ENCODE measurements at regions not wholly inside any gene's neighbourhood (a gene's known extent, or its start where the extent isn't known, plus 50 kb on each side); places are given as distances from the start of the nearest gene placed in this dataset.

DNA sequence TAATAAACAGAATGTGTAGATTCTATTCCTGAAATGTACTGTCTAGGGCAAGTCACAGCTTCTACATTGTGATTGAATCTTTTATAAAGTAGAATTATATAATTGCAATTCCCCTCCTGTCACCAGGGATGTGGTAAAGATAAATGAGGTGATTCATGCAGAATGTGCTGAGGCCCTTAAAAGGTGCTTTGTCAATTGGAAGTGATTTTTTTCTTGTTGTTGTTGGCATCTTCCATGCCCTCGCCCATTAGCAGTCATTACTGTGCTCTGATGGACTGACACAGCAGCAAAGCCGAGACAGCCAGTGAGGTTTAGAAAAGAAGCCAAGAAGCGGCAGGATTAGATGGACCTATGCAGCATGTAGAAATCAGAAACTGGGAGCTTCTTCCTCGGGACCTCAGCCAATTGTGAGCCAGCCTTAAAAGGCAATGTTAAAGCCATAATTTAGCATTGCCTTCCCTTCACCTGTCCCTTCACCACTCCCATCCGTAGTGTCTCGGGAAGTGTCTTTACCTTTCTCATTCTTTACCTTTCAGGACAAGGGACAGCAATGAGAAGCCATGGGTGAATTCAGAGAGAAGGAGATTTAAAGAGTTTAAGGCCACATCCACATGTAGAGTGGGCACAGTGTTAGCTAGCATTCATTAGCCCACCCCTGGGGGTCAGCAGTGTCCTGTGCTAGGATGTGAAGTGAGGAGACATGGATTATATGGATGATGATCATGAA lies 257.8 kb downstream of the PLK2 start:
- intact Hi-C loops (cut with micrococcal nuclease), result no loop called here
- DNase-seq, result no peak
- Histone ChIP-seq H3K27ac (replicated peaks) (no peak overlapping the region), H3K4me3 (no peak overlapping the region), H3K27me3 (ENCODE audit: low read depth) (no peaks in the 10 kb centered on the region), H3K36me3 (no peaks in the 10 kb centered on the region), H3K4me1 (no peaks in the 10 kb centered on the region), H3K9me3 (replicated peaks) (peaks cover 14% of the 10 kb centered on the region)
- TF ChIP-seq, protein P1, sequence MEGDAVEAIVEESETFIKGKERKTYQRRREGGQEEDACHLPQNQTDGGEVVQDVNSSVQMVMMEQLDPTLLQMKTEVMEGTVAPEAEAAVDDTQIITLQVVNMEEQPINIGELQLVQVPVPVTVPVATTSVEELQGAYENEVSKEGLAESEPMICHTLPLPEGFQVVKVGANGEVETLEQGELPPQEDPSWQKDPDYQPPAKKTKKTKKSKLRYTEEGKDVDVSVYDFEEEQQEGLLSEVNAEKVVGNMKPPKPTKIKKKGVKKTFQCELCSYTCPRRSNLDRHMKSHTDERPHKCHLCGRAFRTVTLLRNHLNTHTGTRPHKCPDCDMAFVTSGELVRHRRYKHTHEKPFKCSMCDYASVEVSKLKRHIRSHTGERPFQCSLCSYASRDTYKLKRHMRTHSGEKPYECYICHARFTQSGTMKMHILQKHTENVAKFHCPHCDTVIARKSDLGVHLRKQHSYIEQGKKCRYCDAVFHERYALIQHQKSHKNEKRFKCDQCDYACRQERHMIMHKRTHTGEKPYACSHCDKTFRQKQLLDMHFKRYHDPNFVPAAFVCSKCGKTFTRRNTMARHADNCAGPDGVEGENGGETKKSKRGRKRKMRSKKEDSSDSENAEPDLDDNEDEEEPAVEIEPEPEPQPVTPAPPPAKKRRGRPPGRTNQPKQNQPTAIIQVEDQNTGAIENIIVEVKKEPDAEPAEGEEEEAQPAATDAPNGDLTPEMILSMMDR (IDR thresholded peaks at IDR 0.05; ENCODE audit: borderline replicate concordance), result no peak

DNA sequence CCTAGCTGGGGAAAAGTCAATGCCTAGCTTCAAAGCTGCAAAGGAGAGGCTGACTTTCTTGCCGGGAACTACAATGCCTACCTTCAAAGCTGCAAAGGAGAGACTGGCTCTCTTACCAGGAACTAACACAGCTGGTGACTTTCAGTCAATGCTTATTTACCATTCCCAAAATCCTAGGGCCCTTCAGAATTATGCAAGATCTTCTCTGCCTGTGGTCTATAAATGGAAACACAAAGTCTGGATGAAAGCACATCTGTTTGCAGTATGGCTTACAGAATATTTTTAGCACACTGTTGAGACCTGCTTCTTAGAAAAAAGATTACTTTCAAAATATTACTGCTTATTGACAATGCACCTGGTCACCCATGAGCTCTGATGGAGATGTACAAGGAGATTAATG lies 259.4 kb downstream of the PLK2 start:
- TF ChIP-seq, protein P1 (IDR thresholded peaks at IDR 0.05; ENCODE audit: borderline replicate concordance), result no peak
- Histone ChIP-seq H3K36me3 (no peaks in the 10 kb centered on the region), H3K4me1 (no peaks in the 10 kb centered on the region), H3K9me3 (replicated peaks) (peaks cover 21% of the 10 kb centered on the region), H3K4me3 (no peak overlapping the region), H3K27ac (replicated peaks) (no peak overlapping the region), H3K27me3 (ENCODE audit: low read depth) (no peaks in the 10 kb centered on the region)
- DNase-seq, result no peak
- intact Hi-C loops (cut with micrococcal nuclease), result no loop called here

DNA sequence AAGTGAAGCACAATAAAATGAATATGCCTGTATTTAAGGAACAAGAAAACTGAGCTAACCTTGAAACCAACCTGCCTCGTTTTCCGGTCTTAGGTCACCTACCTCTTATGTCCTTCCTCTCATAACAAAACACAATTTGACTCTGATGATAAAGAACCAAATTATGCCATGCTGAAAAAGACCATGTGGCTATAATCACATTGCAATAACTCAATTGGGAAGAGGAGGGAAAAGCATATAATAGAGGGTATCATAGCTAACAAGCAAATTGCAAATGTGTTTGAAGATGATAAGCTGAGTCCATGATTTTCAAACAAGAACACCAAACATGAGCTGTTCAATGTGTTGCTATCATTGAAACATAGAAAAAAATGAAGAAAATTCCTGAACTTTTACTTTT lies 260.8 kb downstream of the PLK2 start:
- TF ChIP-seq, protein P1 (IDR thresholded peaks at IDR 0.05; ENCODE audit: borderline replicate concordance), result no peak
- no peak overlapping the region for H3K27ac ChIP-seq (replicated peaks)
- no peaks in the 10 kb centered on the region for H3K4me1 ChIP-seq
- peaks cover 21% of the 10 kb centered on the region for H3K9me3 ChIP-seq (replicated peaks)
- H3K4me3 ChIP-seq, result no peak overlapping the region
- no peak for DNase-seq
- H3K36me3 ChIP-seq, result no peaks in the 10 kb centered on the region
- intact Hi-C loops (cut with micrococcal nuclease), result no loop called here
- no peaks in the 10 kb centered on the region for H3K27me3 ChIP-seq (ENCODE audit: low read depth)

DNA sequence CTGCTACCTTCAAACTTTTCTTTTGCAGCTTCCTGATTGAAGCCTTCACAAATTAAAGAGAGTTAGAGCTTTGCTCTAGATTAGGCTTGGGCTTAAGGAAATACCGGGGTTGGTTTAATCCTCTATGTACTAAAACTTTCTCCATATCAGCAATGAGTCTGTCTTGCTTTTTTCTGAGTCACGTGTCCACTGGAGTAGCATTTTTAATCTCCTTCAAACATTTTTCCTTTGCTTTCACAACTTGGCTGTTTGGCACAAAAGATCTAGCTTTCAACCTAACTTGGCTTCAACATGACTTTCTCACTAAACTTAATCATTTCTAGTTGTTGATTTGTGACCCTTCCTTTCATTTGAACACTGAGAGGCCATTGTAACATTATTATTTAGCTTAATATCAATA lies 261.6 kb downstream of the PLK2 start:
- DNase-seq, result no peak
- H3K4me3 ChIP-seq, result no peak overlapping the region
- peaks cover 21% of the 10 kb centered on the region for H3K9me3 ChIP-seq (replicated peaks)
- intact Hi-C loops (cut with micrococcal nuclease), result no loop called here
- no peak overlapping the region for H3K27ac ChIP-seq (replicated peaks)
- H3K27me3 ChIP-seq (ENCODE audit: low read depth), result no peaks in the 10 kb centered on the region
- TF ChIP-seq, protein P1 (IDR thresholded peaks at IDR 0.05; ENCODE audit: borderline replicate concordance), result no peak
- no peaks in the 10 kb centered on the region for H3K36me3 ChIP-seq
- no peaks in the 10 kb centered on the region for H3K4me1 ChIP-seq

DNA sequence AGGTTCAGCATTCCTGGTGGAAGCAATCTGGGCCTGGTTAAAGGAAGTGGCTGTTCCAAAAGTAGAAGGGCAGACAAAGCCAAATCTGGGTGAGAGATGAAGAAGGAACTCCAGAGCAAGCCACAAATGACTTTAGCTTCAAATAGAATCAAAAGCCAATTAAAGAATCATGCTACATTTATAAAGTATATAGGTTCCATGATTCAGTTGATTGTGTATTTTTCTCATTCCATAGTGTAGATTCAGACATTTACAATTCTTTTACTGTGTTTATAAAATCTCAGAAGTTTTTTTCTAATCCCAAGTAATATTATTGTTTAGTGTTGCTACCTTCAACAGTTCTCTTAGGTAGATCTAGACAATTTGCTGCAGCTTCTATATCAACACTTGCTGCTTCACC lies 262.0 kb downstream of the PLK2 start:
- TF ChIP-seq, protein P1 (IDR thresholded peaks at IDR 0.05; ENCODE audit: borderline replicate concordance), result no peak
- intact Hi-C loops (cut with micrococcal nuclease), result no loop called here

More for the DNA sequence above, 262.0 kb downstream of the PLK2 start:
- Histone ChIP-seq H3K27ac (replicated peaks) (no peak overlapping the region), H3K4me3 (no peak overlapping the region), H3K9me3 (replicated peaks) (peaks cover 21% of the 10 kb centered on the region), H3K27me3 (ENCODE audit: low read depth) (no peaks in the 10 kb centered on the region), H3K36me3 (no peaks in the 10 kb centered on the region), H3K4me1 (no peaks in the 10 kb centered on the region)
- DNase-seq, result no peak
